GM18909 (cell line): ENCODE measurements at regions not wholly inside any gene's neighbourhood (a gene's known extent, or its start where the extent isn't known, plus 50 kb on each side); places are given as distances from the start of the nearest gene placed in this dataset.

ENCODE experiments used
- ATAC-seq: cut with Tn5 transposase; IDR thresholded peaks from one replicate; pipeline ENCODE4 v1.9.1; 2021; ENCODE audit warnings: mild to moderate bottlenecking; ENCODE audit not compliant: unreplicated experiment, poor library complexity

DNA sequence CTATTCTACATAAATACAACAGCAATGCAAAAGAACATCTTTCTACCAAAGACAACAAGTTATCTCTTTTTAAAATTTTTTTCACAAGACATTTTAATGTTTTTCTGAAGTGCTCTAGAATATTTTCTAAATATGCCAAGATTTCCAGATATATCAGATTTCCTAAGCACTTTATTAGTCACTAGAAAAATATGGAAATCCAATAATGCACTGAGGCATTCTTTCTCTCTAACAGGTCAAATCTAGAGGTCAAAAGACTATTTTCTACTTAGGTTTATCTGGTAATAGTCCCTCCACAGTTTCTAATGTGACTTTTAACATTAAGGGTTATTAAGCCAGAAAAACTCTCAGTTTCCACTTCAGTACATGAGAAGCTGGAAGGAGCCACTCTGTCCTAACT, 1041.2 kb upstream of the INTU start:
- ATAC-seq = no peak

DNA sequence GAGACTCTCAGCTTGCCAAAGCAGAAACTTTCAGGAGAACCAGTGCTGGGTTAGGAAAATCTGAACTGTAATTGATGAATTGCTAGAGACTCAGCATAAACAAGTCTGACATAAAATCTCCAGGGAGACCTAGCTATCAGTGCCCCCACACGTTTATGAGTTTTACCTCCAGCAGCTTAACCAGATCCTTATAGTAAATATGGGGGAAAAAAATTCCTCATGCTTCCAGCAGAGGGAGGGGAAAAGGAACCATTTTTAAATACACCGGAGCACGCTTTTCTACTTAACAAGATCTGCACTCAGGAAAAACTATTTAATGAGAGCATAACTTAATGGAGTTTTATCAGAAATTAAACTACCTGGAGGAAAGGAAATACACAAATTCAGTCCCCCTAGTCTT, 1040.7 kb upstream of the INTU start:
- no peak for ATAC-seq

- ATAC-seq = no peak
Measured at GRCh38 chr4:126593626-126594025, 1039.1 kb upstream of the INTU start.

- no peak for ATAC-seq
Measured at GRCh38 chr4:126595643-126596042, 1037.1 kb upstream of the INTU start.

DNA sequence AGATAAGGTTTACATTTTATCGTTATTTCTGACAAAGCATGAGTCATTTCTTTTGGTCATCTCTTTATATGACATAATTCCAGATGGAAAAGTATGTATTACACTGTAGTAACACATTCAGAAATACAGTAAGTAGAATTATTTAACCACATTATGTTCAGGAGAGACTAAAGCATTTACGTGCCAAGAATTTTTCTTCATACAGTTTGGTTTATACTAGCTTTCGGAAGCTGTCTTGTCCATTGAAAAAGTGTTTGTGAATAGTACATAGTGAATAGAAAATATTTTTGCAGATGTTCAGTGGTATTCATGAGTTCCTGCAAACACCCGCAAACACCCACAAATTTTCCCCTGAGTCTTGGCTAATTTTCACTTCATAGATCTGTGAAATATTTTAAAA, 1033.0 kb upstream of the INTU start:
- ATAC-seq = no peak

DNA sequence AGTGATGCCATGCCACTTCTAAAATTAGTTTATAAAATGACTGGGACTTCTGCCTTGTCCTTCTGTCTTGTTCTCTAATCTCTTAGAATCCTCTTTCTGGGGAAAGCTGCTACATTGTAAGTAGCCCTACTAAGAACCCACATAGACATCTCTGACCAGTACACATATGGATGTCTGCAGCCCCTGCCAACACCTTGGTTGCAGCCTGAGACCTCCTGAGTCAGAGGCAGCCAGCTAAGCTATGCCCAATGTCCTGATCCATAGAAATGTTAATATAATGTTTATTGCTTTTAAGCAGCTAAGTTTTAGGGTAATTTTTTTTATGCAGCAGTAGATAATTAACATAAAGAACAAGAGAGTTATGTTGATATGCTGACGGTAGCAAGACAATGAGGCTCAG, 1029.5 kb upstream of the INTU start:
- ATAC-seq = no peak

- ATAC-seq = no peak
Measured at GRCh38 chr4:126603825-126604224, 1028.9 kb upstream of the INTU start.

DNA sequence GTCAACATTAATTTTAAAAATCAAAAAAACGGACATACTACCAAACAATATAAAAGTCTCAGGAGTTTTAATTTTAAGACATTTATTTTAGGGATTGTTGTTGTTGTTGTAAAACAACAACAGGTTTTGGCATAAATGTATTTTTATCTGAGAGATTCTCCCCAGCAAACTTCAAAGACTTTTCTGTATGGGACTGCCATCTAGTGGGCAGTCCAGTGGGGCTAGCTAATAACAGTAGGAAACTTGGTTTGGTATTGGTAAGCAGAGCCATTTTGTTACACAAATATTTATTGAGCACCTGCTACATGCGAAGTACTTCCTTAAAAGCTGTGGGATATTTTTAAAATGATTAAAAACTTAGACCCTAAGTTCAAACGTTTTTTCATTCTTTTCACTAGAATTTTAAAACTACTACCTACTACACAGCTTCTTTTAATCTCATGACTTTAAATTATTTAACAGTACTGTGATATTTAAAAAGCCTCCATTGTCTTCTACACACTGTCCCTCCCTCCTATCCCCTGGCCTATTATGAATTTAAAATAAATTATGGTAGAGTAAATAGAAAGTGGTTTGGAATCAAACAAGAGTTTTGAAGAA, 1028.4 kb upstream of the INTU start:
- no peak for ATAC-seq

GRCh38 chr4:126610933-126611332, 1021.8 kb upstream of the INTU start:
- ATAC-seq = no peak

GRCh38 chr4:126611900-126612299, 1020.9 kb upstream of the INTU start:
- ATAC-seq = no peak

GRCh38 chr4:126614356-126614855, 1018.4 kb upstream of the INTU start:
- ATAC-seq = no peak

- ATAC-seq = no peak
Measured at GRCh38 chr4:126616795-126617194, 1016.0 kb upstream of the INTU start.

DNA sequence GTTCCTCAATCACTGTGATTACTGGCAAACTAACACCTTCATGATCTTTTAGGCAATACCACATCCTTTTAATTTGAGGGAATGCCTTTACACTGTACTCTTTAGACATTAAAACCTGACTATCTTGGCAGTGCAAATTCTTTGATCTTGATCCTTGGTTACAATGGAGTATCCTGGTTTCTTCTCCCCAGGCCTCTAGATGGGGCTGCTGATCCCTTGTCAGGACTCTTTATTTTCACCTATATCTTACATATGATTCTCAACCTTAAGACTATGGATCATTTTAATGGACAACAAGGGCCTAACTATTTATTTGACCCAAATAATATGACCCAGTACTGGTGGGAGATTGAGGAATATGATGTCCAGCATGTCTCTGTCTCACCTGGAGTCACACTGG, 1005.5 kb upstream of the INTU start:
- ATAC-seq = no peak

- no peak for ATAC-seq
Measured at GRCh38 chr4:126628933-126629332, 1003.8 kb upstream of the INTU start.

DNA sequence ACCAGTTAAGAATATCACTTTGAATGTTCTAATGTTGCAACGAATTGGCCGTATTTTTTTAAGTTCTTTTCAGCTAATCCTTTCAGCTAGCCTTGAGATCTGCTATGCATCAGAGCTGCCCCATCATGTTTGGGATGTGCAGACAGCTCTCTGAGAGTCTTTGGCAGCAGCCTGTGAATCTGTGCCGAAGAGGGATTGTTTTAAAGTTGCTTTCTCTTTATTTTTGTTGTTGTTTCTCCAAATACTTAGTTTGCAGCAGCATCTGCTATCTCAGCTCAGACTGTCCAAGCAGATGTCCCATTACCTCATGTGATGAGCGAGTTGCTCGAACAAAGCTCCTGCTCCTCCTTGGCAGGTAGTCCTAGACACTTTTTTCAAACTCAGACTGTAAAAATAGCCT, 1002.5 kb upstream of the INTU start:
- no peak for ATAC-seq

- no peak for ATAC-seq
Measured at GRCh38 chr4:126633306-126633705, 999.5 kb upstream of the INTU start.

GRCh38 chr4:126637706-126638105, 995.1 kb upstream of the INTU start:
- no peak for ATAC-seq

DNA sequence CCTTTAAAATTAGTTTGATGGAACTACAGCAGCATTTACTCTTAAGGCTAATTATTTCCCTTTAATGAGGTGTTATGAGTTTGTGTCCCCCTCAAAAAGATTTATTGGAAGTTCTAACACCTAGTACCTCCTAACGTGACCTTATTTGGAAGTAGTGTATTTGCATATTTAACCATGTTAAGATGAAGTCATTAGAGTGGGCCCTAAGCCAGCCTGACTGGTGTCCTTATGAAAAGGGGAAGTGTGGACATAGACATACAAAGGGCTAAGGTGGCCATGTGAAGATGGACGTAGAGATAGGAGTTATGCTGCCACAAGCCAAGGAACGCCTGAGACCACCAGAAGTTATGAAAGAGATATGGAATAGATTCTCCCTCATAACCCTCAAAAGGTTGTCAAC, 985.4 kb upstream of the INTU start:
- no peak for ATAC-seq

GRCh38 chr4:126647756-126648397, 984.9 kb upstream of the INTU start:
- ATAC-seq = no peak

DNA sequence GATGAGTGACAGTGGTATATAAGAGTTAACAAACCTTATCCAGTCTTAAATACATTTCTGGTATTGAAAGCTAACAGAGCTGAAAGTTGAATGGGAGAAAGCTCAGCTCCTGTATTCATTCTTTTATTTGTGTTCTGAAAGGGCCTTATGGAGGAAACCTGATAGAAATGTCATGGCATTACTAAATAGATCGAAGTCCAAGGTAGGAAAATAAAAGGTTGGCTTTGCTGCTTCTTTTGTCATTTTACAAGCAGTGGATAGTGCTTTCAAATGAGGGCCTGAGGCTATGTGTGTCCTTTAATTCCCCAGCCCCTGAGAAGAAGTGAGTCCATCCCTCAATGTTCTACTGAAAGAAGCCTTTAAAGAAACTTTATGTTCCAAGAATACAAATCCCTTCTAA, 974.3 kb upstream of the INTU start:
- no peak for ATAC-seq

DNA sequence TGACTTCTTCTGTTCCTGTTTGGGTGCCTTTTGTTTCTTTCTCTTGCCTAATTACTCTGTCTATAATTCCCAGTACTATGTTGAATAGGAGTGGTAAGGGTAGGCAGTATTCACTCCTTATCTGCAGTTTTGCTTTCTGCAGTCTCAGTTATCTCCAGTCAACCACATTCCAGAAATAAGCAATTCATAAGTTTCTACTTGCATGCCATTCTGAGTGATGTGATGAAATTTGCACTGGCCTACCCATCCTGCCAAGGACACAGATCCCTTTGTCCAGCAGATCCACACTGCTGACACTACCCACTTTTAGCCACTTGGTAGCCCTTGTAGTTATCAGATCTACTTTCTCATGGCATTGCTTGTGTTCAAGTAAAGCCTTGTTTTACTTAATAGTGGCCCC, 971.6 kb upstream of the INTU start:
- ATAC-seq = no peak

GRCh38 chr4:126664839-126665238, 967.9 kb upstream of the INTU start:
- ATAC-seq = no peak
